Suprapubic skin (tissue), 4 donors: ENCODE measurements at regions not wholly inside any gene's neighbourhood (a gene's known extent, or its start where the extent isn't known, plus 50 kb on each side); places are given as distances from the start of the nearest gene placed in this dataset.

Experiments used
- DNase-seq, 2 donors: peaks; one replicate each; pipeline ENCODE4 v3.0.0-alpha.2; 2019; ENCODE audit warnings: low spot score in 2 of 2
- H3K27ac ChIP-seq: fragments of 200-600 bp; sonication (generic); one replicate; pipeline ENCODE4 v1.5.1; 2019
- H3K27me3 ChIP-seq: fragments of 200-600 bp; sonication (generic); one replicate; pipeline ENCODE4 v1.5.1; 2019
- H3K36me3 ChIP-seq: fragments of 200-600 bp; sonication (generic); one replicate; pipeline ENCODE4 v1.5.1; 2019
- H3K4me1 ChIP-seq: fragments of 200-600 bp; sonication (generic); one replicate; pipeline ENCODE4 v1.5.1; 2019
- H3K4me3 ChIP-seq: fragments of 200-600 bp; sonication (generic); one replicate; pipeline ENCODE4 v1.5.1; 2019; ENCODE audit warnings: mild to moderate bottlenecking
- H3K9me3 ChIP-seq: fragments of 200-600 bp; sonication (generic); one replicate; pipeline ENCODE4 v1.5.1; 2019
- EP300 ChIP-seq: sonication (generic); formaldehyde crosslinking; IDR thresholded peaks from one replicate; pipeline ENCODE4 v1.6.1; 2017; ENCODE audit warnings: antibody characterized with exemption
- POLR2A ChIP-seq, 2 donors: fragments of 450-650 bp; IDR thresholded peaks; one replicate each; pipeline ENCODE4 v1.6.1; 2017; ENCODE audit warnings: antibody characterized with exemption in 2 of 2, mild to moderate bottlenecking in 2 of 2, moderate library complexity in 2 of 2
- POLR2AphosphoS5 ChIP-seq, 3 donors: sonication (generic); formaldehyde crosslinking; IDR thresholded peaks; one replicate each; pipeline ENCODE4 v1.6.1; 2017; ENCODE audit warnings: antibody characterized with exemption in 3 of 3
- WGBS: methylation state at CpG from one replicate; pipeline ENCODE4 v1.1.5; 2018; 5-methylcytosine and 5-hydroxymethylcytosine counted together
- TF ChIP-seq, protein P1 (sequence below), 2 donors: fragments of 200-600 bp in 1 of 2; fragments of 450-650 bp in 1 of 2; sonication (generic) in 1 of 2; IDR thresholded peaks; one replicate each; pipeline ENCODE4 v1.5.1; 2016 to 2019; ENCODE audit warnings: antibody characterized with exemption in 2 of 2, mild to moderate bottlenecking in 1 of 2, moderate library complexity in 1 of 2

DNA sequence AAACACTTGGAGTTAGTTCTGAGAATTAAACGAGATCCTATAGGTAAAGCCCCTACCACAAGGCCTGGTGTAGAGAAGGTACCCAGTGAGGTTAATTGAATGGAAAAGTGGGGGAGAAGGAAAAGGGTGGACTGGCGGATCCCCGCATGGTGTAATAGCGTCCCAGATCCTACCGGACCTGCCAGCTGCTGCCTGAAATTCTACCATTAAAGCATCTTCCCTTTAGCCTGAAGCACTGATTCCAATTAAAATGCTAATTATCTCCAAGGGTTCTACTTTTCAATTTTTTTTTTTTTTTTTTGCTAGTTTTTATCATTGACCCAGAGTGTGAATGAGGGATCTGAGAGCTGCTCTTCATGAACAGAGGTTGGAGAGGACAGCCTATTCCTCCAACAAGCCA is 237.9 kb downstream of the TLE3 start:
- H3K4me1 ChIP-seq: no peaks in the 10 kb centered on the region
- DNase-seq: no peak
- H3K9me3 ChIP-seq: no peaks in the 10 kb centered on the region
- TF ChIP-seq POLR2AphosphoS5 (IDR thresholded peaks at IDR 0.05): no peak
- no peaks in the 10 kb centered on the region for H3K27me3 ChIP-seq
- no peak overlapping the region for H3K4me3 ChIP-seq
- no peak overlapping the region for H3K27ac ChIP-seq
- WGBS: 89% methylated on average over 5 of the region's 5 CpGs
- no peaks in the 10 kb centered on the region for H3K36me3 ChIP-seq

DNA sequence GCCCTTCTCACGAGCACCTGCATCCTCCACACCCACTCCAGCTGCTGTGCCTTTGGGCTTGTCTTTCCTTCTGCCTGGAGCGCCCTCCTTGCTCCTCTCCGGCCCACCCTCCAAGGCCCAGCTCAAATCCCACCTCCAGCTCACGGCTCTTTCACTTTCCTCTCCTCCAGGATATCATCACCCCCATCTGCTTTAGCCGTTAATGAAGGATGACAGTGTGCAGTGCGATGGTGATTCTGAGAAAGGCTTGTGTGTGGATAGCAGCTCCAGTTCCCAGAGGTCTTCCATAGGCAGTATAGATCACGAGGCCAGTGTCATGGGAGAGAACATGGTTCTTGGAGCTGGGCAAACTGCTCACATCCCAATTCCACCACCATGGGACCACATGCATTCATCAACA is 237.4 kb downstream of the TLE3 start:
- H3K4me3 ChIP-seq: no peak overlapping the region
- H3K27ac ChIP-seq: no peak overlapping the region
- no peaks in the 10 kb centered on the region for H3K4me1 ChIP-seq
- no peaks in the 10 kb centered on the region for H3K27me3 ChIP-seq
- H3K36me3 ChIP-seq: no peaks in the 10 kb centered on the region
- WGBS: 90% methylated on average over 7 of the region's 7 CpGs
- no peak for DNase-seq
- no peaks in the 10 kb centered on the region for H3K9me3 ChIP-seq
- TF ChIP-seq POLR2AphosphoS5 (IDR thresholded peaks at IDR 0.05) (no peak), POLR2A (IDR thresholded peaks at IDR 0.05) (no peak), EP300 (no peak)
- TF ChIP-seq, protein P1, sequence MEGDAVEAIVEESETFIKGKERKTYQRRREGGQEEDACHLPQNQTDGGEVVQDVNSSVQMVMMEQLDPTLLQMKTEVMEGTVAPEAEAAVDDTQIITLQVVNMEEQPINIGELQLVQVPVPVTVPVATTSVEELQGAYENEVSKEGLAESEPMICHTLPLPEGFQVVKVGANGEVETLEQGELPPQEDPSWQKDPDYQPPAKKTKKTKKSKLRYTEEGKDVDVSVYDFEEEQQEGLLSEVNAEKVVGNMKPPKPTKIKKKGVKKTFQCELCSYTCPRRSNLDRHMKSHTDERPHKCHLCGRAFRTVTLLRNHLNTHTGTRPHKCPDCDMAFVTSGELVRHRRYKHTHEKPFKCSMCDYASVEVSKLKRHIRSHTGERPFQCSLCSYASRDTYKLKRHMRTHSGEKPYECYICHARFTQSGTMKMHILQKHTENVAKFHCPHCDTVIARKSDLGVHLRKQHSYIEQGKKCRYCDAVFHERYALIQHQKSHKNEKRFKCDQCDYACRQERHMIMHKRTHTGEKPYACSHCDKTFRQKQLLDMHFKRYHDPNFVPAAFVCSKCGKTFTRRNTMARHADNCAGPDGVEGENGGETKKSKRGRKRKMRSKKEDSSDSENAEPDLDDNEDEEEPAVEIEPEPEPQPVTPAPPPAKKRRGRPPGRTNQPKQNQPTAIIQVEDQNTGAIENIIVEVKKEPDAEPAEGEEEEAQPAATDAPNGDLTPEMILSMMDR (IDR thresholded peaks at IDR 0.05): no peak

DNA sequence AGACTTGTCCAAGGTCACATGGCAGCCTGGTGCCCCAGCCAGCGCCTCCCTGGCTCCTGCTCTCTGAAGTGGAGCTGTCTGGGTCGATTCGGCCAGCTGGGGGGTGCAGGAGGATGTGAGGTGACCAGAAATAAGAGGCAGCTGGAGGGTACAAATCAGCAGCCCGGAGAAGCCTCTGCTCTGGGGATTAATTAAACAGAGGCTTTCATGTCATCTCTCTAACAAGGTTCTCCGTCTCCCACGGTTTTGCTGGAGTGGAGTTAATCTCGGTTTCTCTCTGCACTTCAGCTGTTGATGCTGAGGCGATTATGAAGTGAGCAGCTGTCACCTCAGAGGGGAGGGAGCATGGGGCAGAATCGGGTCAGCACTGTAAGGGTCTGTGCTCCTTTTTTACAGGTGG is 236.8 kb downstream of the TLE3 start:
- WGBS: 89% methylated on average over 9 of the region's 9 CpGs
- Histone ChIP-seq H3K4me1 (no peaks in the 10 kb centered on the region), H3K9me3 (no peaks in the 10 kb centered on the region), H3K36me3 (no peaks in the 10 kb centered on the region), H3K27ac (no peak overlapping the region), H3K4me3 (no peak overlapping the region), H3K27me3 (no peaks in the 10 kb centered on the region)
- TF ChIP-seq POLR2A (IDR thresholded peaks at IDR 0.05) (no peak), POLR2AphosphoS5 (IDR thresholded peaks at IDR 0.05) (no peak), EP300 (no peak)
- TF ChIP-seq, protein P1 (IDR thresholded peaks at IDR 0.05): no peak
- no peak for DNase-seq

DNA sequence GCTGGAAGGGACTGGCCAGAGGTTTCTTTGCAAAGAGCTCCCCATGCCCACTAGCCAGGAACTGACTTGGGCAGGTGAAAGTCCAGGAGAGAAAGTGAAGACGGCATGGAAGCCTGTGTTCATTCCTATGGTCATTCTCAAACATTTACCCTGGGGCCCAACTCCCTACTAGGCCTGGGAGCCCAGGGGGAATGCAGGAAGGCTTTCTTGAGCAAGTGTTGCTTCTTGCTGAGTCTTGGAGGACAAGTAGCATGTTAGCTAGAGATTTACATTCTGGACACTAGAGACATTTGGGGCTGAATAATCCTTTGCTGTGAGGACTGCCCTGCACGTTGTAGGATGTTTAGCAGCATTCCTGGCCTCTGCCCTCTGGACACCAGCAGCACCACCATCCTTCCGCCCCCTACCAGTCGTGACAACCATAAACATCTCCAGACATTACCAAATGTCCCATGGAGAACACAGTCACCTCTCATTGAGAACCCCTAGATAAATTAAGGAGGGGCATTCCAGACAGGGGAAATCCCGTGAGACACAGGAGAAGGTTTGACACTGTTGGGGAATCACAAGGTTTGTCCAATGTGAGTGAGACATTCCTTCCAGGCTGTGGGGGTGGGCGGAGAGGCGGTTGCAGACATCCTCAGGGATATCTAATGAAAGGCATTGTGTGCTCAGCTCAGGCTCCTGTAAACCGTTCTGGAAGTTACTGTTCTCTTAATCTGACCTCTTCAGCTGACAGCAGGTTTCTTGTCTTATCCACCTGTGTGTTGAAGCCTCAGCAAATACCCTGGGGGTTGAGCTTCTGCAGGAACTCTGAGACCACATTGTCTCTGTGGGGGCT is 236.2 kb downstream of the TLE3 start:
- H3K36me3 ChIP-seq: no peaks in the 10 kb centered on the region
- WGBS: 66% methylated on average over 6 of the region's 8 CpGs
- no peaks in the 10 kb centered on the region for H3K4me1 ChIP-seq
- no peak overlapping the region for H3K4me3 ChIP-seq
- H3K27me3 ChIP-seq: no peaks in the 10 kb centered on the region
- DNase-seq: no peak
- H3K9me3 ChIP-seq: no peaks in the 10 kb centered on the region
- no peak for TF ChIP-seq POLR2A (IDR thresholded peaks at IDR 0.05)
- no peak for TF ChIP-seq EP300
- TF ChIP-seq, protein P1 (IDR thresholded peaks at IDR 0.05): no peak
- no peak for TF ChIP-seq POLR2AphosphoS5 (IDR thresholded peaks at IDR 0.05)
- H3K27ac ChIP-seq: no peak overlapping the region

DNA sequence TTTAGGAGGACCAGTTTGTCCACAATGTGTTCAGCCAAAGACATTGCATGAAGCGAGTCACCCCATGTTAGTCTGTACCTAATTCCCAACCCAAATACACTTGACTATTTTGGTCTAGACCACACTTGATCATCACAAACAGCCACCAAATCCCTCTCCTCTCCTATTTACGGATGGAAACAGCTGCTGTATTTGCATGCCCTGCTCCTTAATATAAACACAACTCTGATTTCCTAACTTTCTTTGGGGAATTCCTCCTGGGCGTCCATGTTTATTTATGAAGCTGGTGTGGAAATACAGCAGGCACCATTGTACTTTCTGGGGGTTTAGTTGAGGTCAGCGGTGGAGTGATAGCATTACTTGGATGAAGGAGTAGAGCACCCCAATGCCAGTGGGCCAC is 235.2 kb downstream of the TLE3 start:
- Histone ChIP-seq H3K27me3 (no peaks in the 10 kb centered on the region), H3K36me3 (no peaks in the 10 kb centered on the region), H3K27ac (no peak overlapping the region), H3K4me1 (no peaks in the 10 kb centered on the region), H3K9me3 (no peaks in the 10 kb centered on the region), H3K4me3 (no peak overlapping the region)
- TF ChIP-seq POLR2AphosphoS5 (IDR thresholded peaks at IDR 0.05) (no peak), POLR2A (IDR thresholded peaks at IDR 0.05) (no peak), EP300 (no peak)
- TF ChIP-seq, protein P1 (IDR thresholded peaks at IDR 0.05): no peak
- WGBS: 65% methylated on average over 4 of the region's 4 CpGs
- no peak for DNase-seq
